ENCODE measurements at regions not wholly inside any gene's neighbourhood (a gene's known extent, or its start where the extent isn't known, plus 50 kb on each side); places are given as distances from the start of the nearest gene placed in this dataset.

DNA sequence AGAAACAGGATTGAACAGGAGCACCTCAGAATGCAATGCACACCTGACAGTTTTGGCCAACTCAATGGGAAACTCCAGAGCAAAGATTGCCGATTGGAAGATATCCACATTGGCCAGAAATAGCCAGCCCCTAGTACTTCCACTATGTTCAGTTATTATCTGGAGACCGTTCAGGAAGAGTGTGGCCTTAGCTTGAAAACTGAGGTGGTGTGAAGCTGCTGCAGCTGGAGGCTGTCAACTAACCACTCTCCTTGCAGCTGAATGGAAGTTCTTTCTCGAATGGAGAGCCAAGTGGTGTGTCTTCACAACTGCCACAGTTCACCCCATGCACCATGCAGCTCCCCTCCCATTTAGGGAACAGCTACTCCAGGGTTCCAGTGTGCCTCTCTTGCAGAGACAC lies 61.9 kb upstream of the DHX40 start (continued):
- no peak for TF ChIP-seq CBX8 (IDR thresholded peaks at IDR 0.05)
- TF ChIP-seq BHLHE40 (IDR thresholded peaks at IDR 0.05; ENCODE audit: low read depth, low read length): no peak
- TF ChIP-seq RAD21 (conservative IDR thresholded peaks at IDR 0.05 in 1 of 2, IDR thresholded peaks at IDR 0.05 in 1 of 2): no peak

DNA sequence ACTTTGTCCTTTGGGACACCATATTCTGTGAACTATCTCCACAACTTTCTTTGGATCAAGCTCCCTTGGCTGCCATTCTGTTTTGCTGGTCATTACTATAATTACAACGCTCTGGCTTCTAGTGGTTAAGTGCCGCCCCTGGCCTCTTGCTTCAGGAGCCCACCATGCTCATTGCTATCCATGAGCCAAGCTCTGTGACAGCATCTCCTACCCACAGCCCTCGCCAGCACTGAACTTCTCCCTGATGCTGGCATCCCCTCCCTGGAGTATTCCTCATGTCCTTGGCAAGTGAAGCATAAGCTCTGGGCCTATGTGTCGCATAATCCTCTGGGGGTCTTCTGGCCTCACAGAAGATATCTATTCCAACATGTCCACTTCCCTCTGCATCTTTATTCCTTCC lies 60.6 kb upstream of the DHX40 start:
- no peak overlapping the region for H3K4me3 ChIP-seq
- DNase-seq (ENCODE audit: low read depth in 1 of 2, low spot score in 1 of 2): no peak
- ChIA-PET POLR2A (no interaction called here), CTCF (interaction anchor here (1.6 to 7.1 kb wide), 3 partner anchors 10 to 17 kb away, joined by 4 to 43 read pairs (median 9); no protein-coding TSS in a partner anchor)
- WGBS (ENCODE audit: missing lambda C conversion rate): 64% methylated on average over 4 of the region's 4 CpGs
- H3K4me2 ChIP-seq: no peak overlapping the region
- no peak for ATAC-seq
- H3K4me1 ChIP-seq: no peaks in the 10 kb centered on the region
- no peak overlapping the region for H3K27ac ChIP-seq
- no peaks in the 10 kb centered on the region for H3K9me3 ChIP-seq
- no peak for FAIRE-seq
- TF ChIP-seq HEYL (CRISPR knock-in tag; IDR thresholded peaks at IDR 0.05) (no peak), TP53 (CRISPR knock-in tag; IDR thresholded peaks at IDR 0.05) (no peak), SMC3 (IDR thresholded peaks at IDR 0.05) (no peak), GATA3 (IDR thresholded peaks at IDR 0.05; ENCODE audit: borderline replicate concordance) (no peak), NR3C1 (IDR thresholded peaks at IDR 0.05) (no peak), RARB (CRISPR knock-in tag; IDR thresholded peaks at IDR 0.05) (no peak), KDM5A (IDR thresholded peaks at IDR 0.05) (no peak), RFX5 (IDR thresholded peaks at IDR 0.05) (no peak), NPAS2 (CRISPR knock-in tag; IDR thresholded peaks at IDR 0.05; ENCODE audit: borderline replicate concordance) (no peak), FOSB (CRISPR knock-in tag; IDR thresholded peaks at IDR 0.05) (no peak), JUNB (IDR thresholded peaks at IDR 0.05) (no peak), HOXB5 (CRISPR knock-in tag; IDR thresholded peaks at IDR 0.05) (no peak), CEBPB (IDR thresholded peaks at IDR 0.05) (no peak), ZNF302 (CRISPR knock-in tag; IDR thresholded peaks at IDR 0.05) (no peak), HOXA7 (CRISPR knock-in tag; IDR thresholded peaks at IDR 0.05) (no peak), CHD2 (IDR thresholded peaks at IDR 0.05; ENCODE audit: low read length, partially characterized antibody) (no peak), MYC (IDR thresholded peaks at IDR 0.05; ENCODE audit: borderline replicate concordance, low read length) (no peak), HOXB13 (CRISPR knock-in tag; IDR thresholded peaks at IDR 0.05; ENCODE audit: low read depth) (no peak)
- TF ChIP-seq, protein P1, sequence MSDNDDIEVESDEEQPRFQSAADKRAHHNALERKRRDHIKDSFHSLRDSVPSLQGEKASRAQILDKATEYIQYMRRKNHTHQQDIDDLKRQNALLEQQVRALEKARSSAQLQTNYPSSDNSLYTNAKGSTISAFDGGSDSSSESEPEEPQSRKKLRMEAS (IDR thresholded peaks at IDR 0.05): no peak
- TF ChIP-seq, protein P2, sequence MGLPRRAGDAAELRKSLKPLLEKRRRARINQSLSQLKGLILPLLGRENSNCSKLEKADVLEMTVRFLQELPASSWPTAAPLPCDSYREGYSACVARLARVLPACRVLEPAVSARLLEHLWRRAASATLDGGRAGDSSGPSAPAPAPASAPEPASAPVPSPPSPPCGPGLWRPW (IDR thresholded peaks at IDR 0.05): no peak

DNA sequence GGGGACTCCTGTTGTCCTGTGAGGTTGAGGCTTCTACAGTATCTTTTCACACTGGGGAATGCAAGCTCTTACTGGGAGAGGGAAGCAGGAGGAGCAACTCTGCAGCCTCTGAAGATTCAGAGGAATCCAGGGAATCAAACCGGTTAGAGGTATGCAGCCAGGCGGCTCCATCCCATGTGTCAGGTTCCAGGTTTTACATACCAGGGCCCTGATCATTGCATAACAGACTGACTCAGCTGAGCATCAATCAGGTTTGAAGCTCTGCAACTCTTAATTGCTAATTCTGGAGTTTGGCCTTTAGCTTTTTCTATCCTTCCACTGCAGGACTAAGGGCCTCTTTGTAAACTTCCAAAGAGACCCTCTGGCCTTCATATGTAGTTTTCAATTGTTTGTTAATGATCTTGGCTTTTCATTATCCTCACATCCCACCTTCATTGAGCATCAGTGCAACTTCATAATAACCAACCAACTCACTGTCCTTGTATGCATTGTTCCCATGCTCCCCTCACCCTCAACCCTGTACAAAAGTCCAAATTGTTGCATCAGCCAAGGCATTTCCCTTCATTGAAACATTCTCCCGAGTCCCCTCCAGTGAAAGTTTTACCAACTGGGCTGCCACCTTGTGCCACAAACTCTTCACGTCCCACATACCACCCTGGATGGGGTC lies 59.7 kb upstream of the DHX40 start:
- Histone ChIP-seq H3K4me3 (no peak overlapping the region), H3K4me1 (no peaks in the 10 kb centered on the region), H3K4me2 (no peak overlapping the region), H3K9me3 (no peaks in the 10 kb centered on the region), H3K27ac (no peak overlapping the region)
- TF ChIP-seq RARB (CRISPR knock-in tag; IDR thresholded peaks at IDR 0.05) (no peak), EHF (CRISPR knock-in tag; IDR thresholded peaks at IDR 0.05) (no peak), CHD4 (IDR thresholded peaks at IDR 0.05; ENCODE audit: borderline replicate concordance) (no peak), FOXS1 (CRISPR knock-in tag; IDR thresholded peaks at IDR 0.05) (no peak), FOSL2 (IDR thresholded peaks at IDR 0.05) (no peak), FOSL2 (CRISPR knock-in tag; IDR thresholded peaks at IDR 0.05) (no peak), EP300 (IDR thresholded peaks at IDR 0.05) (no peak), ZSCAN20 (CRISPR knock-in tag; IDR thresholded peaks at IDR 0.05) (no peak), JUNB (IDR thresholded peaks at IDR 0.05) (no peak), ZNF302 (CRISPR knock-in tag; IDR thresholded peaks at IDR 0.05) (no peak), ESRRA (IDR thresholded peaks at IDR 0.05; ENCODE audit: borderline replicate concordance, low read length) (no peak)
- TF ChIP-seq, protein P3, sequence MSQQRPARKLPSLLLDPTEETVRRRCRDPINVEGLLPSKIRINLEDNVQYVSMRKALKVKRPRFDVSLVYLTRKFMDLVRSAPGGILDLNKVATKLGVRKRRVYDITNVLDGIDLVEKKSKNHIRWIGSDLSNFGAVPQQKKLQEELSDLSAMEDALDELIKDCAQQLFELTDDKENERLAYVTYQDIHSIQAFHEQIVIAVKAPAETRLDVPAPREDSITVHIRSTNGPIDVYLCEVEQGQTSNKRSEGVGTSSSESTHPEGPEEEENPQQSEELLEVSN (IDR thresholded peaks at IDR 0.05; ENCODE audit: borderline replicate concordance, low read depth): no peak
- TF ChIP-seq, protein P4, sequence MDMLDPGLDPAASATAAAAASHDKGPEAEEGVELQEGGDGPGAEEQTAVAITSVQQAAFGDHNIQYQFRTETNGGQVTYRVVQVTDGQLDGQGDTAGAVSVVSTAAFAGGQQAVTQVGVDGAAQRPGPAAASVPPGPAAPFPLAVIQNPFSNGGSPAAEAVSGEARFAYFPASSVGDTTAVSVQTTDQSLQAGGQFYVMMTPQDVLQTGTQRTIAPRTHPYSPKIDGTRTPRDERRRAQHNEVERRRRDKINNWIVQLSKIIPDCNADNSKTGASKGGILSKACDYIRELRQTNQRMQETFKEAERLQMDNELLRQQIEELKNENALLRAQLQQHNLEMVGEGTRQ (IDR thresholded peaks at IDR 0.05): no peak
- FAIRE-seq (no peak), DNase-seq (ENCODE audit: low read depth in 1 of 2, low spot score in 1 of 2) (no peak), ATAC-seq (no peak; a peak in 1 of 6 replicates)
- POLR2A ChIA-PET: no interaction called here
- CTCF ChIA-PET: interaction anchor here (0.5 to 7.1 kb wide), 6 partner anchors 11 to 409 kb away, joined by 3 to 43 read pairs (median 4); no protein-coding TSS in a partner anchor
- WGBS (ENCODE audit: missing lambda C conversion rate): 66% methylated on average over 4 of the region's 4 CpGs
